Activated CD4-positive, alpha-beta T cell treated with anti-CD3 and anti-CD28 coated beads for 4 hours (primary cell): ENCODE measurements at regions not wholly inside any gene's neighbourhood (a gene's known extent, or its start where the extent isn't known, plus 50 kb on each side); places are given as distances from the start of the nearest gene placed in this dataset.

ENCODE experiments used
- DNase-seq, 2 donors: peaks; one replicate each; pipeline ENCODE4 v3.0.0-alpha.2; 2020

DNA sequence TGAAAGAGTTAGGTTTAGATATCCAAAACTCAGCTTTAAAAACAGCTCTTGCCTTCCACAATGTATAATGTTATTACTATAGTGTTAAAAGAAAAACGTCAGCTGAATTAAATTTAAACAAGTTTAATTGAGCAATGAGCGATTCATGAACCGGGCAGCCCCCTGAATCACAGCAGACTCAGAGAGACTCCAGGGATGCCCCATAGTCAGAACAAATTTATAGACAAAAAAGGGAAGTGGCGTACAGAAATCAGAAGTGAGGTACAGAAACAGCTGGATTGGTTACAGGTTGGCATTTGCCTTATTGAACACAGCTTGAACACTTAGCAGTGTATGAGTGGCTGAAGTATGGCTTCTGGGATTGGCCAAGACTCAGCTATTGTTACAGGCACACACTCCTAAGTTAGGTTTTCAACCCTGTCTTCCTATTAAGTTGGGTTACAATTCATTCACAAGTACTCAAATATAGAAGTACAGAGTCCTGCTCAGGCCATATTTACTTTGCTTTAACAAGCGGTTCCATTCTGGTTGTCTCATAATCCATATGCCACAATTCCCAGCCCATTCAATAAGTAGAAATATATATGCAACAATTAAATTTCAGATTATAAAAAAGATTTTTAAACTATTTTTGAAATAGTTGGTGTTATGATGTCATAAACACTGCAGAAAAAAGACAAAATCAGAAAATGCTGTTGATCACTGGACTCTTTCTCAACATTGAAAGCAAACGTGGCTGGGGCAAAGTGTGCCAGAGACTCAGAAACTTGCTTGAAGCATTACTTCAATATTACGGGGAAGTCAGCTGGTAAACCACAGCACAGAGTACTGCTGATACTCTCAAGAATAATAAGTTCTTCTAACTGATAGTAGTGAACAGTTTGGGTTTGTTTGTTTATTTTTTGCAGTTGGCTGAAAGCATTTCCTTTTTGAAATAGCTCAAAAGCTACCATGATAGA, 459.7 kb downstream of the RAB28 start:
- no peak for DNase-seq

DNA sequence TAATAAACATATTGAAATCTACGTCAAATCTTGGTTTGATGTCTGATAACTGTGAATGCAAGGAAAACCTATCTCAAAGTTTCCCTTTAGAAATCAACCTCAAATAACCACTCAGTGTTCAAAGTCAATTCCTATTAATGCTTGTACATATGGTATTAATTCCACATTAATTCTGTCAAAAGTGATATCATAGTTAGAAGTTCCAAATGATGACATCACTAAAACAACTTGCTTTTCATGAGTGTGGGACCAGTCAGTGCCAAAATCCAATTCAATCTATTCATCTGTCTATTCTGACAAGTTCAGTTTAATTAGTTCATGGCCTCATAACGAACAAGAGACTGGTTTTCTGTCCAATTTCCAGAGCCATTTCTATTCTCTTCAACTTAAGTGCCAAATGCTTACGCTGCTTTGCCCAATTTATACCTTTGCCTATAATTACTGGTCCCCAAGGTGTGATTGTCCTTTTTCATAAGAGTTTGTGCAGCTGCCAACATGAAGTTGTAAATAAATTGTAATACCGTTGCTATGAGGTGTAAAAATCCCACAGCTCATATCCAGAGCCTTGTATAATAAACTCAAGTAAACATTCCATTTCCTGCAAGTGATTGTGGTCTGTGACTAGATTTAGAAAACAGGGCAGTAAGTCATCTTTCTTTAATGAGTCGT, 476.2 kb downstream of the RAB28 start:
- DNase-seq: no peak

DNA sequence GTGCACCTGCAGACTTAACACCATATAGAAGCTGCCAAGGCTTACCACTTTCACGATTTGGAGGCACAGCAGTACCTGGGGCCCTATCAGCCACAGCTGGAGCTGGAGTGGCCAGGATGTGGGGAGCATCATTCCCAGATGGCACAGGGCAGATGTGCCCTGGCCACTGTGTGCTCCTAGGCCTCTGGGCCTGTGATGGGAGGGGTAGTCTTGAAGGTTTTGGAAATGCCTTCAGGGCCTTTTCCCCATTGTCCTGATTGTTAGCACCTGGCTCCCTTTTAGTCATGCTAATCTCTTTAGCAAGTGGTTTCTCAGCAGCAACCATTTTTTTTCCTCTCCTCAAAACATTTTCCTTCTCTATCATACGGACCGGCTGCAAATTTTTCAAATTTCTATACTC, 490.2 kb downstream of the RAB28 start:
- no peak for DNase-seq

DNA sequence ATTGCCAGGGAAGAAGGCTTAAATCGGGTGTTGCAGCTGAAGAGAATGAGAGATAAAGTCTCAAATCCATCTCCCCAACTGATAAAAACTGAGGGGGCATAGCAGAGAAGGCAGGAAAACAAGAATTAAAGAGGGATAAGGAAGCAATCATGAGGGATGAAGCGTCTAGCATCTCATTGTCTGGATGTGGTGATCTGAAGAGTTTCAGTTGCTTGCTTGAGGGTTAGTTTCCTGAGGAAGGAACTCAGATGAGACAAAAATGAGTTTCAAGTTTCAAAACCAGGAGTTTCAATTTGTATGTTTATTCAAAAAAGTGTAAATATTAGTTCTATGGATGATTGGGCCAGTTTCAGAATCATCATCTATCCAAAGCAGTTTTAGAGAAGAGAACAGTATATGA, 496.9 kb downstream of the RAB28 start:
- DNase-seq: no peak

DNA sequence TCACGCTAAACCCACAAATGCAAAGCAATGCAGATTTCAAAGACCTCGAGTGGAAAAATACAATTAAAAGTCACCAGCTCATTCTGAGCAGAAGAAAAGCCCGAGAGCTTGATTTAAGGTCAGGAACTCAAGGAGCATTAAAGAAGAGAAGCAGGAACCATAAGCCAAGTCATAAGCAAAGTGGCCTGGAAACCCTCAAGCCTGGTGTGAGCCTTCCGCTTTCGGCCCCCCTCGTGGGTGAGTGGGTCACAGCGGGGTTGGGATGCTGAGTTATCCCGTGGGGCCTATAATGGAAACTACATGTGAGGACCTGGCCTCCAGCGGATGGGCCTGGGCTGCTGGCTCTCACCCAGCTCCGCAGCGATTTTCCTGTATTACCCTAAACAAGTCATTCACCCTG, 504.3 kb downstream of the RAB28 start:
- no peak for DNase-seq

DNA sequence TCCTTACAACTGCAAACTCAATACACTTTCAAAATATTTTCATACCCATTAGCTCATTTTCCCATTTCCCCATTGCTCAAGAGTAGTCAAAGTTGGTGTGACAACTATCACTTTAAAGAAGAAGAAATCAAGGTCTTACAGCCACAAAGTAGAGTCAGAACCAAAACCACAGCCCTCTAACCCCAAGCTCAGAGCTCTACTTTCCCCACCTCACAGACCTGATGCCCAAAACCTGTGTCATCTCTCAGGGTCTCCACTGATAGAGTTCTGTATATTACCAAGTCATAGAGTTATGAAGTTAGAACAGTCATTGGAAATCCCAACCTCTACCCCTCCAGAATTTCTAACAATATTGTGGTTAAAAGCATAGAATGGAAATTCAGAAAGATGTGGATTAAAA, 505.8 kb downstream of the RAB28 start:
- DNase-seq: no peak

DNA sequence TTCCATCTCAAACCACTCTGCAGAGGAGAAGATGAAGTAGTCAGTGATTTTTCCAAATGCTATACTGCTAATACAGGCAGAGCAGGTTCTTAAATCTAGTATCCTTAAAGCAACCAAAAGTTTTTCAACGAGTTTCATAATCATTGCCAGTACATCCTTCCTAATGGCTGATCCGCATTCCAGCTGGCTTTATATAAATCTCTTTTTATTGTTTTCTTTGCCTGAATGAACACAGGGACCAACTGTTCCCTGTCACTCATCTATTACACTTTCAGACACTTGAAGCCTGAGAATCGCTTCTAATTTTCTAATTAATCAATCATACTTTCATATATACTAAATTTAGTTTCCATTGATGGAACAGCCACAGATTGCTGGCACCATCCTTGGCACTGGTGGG, 508.6 kb downstream of the RAB28 start:
- DNase-seq: no peak

DNA sequence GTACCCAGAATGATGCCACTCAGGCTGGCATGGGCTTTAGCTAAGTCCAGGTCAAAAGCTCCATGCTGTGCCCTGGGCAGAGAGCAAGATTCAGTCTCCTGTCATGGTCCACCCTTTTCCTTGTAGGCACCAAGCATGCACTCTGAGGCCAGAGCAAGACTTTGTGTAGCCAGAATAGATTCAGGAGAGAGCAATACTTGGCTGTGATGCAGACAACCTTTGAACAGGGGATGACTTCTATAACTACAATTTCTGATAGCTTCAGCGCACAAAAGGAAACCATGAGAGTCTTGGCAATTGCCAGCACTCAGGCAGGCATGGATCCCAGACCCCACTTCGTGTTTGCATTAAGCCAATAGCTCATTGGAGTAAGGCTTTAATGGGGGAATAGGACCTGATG, 510.6 kb downstream of the RAB28 start:
- DNase-seq: no peak

DNA sequence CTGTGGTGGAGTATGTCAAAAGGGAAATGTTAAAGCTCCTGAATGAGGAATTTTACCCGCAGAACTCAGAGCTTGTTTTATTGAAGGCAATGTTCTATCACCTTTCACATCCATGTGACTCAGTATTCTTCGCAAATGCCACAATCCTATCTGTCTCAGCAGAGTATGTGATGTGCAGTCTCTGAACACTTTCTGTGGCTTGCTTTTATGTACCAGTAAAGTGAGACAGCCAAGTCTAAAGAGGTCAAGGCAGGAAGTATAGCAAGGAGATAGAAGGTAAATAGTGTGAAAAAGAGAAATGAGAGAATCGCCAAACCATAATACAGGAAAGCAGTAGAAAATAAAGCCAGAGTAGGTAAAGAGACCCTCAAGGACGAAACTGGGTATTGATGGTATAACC, 515.8 kb downstream of the RAB28 start:
- no peak for DNase-seq

DNA sequence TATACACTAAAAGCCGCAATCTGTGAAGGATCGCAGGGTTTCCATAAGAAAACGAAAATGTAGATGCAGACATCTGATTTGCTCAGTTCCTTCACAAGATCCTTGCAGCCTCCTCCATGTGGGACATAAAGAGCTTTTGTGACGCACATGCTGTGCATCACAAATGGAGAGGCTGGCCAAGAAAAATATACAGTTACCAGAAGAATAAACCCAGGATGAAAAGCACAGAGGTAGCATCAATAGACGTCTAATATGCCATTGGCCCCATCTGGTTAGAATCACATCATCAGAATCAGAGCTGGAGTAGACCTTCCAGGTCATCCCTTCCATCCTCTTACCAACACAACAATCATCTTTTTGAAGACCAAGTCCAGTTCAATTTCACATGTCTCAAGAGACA, 517.4 kb downstream of the RAB28 start:
- DNase-seq: no peak

DNA sequence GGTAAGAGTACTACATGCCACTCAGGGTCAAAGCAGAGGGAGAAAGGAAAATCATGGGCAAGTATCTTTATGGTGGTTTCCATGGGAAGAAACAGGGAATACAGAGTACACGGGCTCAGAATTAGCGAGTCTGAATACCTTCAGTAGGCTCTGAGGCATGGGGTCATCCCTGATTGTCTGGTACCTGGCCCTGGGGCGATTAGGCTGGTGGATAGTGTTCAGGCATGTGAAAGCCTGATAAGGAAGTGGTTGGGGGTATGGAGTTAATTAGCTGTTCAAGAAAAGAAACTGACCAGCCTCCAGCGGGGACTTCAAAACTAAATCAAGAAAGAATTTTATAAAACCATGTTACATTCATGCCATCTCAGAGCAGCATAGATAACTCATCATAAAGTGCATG, 518.8 kb downstream of the RAB28 start:
- no peak for DNase-seq

DNA sequence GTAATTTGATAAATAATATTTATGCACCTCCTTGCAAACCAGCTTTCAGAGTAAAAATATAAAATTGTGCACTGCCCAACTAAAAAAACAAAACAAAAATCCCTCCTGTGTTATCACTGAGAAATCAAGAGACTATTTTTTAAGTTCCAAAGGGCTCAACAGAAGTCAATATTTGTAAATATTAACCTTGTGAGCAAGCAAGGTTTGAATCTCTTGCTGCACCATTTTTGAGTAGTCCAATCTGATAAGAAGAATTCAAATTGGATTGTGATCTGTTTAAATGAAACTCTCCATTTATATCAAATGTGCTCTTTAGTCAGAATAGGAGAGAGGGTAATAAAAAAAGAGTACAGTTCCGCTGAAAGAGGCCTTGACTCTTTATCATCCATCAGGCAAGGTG, 520.2 kb downstream of the RAB28 start:
- DNase-seq: no peak

DNA sequence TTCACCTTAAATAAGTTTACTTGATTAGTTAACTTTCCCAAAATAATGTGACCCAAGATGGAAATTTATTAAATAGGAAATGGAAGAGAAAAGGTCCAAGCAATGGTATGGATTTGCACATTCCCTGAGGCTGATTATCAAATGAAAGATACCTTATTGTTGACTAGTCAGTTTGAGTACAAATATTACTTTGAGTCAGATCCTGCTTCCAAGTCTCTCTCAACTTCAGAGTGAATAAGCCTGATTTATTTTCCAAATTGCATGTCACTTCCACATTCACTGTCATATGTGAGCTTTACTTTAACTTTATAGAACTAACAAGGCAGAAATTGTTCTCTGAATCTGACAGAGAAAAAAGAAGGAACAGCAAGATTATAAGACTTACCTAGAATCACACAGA, 520.8 kb downstream of the RAB28 start:
- DNase-seq: no peak

DNA sequence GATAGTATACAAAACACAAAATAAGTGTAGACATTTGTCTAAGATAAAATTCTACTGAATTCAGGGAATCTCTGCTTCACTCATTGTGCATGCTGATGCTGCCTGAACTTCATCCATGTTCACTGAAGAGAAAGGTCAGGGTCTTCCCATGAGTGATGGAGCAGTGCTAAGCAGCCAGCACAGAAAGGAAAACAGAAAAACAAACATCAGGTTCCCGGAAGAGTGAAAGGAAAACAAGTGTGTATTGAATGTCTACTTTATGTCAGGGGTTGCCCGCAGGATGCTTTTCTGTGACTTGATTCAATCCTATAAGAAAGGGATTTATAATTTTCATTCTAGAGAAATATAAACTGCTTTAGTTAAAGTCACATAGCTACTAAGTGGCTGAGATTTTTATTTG, 522.4 kb downstream of the RAB28 start:
- DNase-seq: no peak

DNA sequence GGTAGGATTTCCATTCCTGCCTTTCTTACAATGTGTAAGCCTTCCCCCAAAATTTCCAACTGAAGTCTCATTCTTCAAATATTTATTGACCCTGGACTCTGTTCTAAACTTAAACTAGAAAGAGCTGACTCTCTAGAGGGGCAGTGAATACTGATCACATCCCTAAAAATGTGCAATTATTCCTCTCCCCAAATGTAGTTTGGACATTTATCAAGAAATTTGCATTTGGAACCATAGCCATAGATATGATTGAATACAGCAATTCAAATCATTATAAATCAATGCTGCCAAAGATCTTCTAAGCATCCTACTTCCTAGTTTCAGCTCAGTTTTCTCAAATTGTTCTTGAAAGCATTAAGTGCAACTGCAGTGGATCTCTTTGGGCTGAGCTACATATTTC, 525.7 kb downstream of the RAB28 start:
- no peak for DNase-seq

DNA sequence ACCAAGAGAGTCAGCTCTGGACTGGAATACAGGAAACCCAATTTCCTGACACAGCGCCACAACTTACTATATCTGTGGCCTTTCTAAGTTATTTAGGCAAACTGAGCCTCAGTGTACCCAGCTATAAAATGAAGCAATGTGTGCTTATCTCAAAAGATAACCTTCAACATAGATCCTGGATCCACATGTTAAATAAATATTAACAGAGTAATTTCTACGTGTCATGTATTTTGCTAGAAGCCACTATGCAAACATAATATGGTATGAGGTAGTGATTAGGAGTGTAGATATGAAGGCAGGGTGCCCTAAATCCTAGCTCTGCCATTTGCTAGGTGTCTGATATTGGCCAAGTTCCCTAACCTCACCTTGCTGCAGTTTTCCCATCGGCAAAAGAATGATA, 527.0 kb downstream of the RAB28 start:
- DNase-seq: no peak

DNA sequence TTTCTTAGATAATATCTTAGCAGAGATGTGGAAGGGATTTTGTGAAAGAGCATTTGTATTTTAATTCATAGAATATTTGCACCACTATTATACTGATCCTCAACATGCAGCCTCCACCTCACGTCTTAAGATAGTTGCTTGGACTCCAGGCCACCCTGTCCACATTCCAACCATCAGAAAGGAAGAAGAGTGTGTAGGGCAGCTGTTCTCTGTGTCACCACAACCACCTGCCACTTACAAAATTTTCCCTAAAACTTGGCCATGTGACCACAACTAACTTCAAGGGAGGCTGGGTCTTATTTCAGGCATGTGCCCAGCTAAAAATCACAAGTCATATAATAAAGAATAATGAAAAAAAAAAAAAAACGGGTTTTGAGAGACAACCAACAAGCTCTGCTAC, 528.1 kb downstream of the RAB28 start:
- no peak for DNase-seq

DNA sequence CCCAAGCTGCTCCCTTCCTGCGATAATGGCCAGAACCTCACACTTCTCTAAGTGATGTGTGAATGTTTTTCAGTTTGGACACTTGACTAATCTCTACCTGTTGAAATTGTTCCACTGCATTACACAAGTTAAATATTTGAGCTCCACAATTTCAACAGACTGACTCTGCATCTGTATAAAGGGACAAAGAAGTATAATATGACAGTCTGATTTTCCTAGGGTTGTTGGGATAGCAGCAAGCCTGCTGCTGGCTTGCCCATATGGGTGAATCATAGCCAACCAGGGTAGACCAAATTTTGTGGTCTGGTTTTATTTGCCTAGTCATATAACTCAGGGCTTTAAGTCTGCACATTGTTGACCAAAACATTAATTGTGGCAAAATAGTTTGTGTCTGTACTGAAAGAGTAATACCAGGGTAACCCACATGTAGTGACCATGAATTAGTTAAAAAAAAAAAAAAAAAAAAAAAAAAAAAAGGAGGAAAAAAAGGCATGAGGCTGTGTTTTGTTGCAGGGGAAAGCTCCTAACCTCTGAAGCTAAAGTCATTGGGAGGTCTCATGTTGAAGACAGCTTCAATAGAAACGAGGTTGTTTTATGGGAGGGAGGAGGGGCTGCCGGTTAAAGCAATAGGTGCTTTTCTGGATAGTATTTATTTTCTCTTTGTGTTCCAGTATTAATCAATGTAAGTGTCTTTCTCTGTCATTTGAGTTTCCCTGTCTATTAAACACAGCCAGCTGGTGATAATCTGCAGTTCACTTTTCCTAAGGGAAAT, 534.2 kb downstream of the RAB28 start:
- no peak for DNase-seq

DNA sequence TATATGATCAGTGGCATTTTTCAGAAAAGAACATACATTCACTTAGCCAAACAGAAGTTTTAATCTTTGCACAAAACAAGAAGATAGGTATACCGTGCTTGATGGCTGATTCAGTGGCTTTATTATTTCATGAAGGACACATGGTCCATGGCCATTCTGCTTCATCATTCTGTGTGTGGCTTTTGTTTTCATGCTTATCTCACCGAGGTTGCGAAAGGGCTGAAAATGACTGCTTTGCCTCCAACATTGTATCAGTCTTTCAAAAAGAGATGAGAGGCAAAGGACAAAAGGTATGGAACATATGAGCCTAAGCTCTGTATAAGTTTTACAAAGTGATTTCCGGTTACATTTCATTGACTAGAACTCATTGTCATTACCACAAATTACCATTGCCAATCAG, 541.1 kb downstream of the RAB28 start:
- DNase-seq: no peak

DNA sequence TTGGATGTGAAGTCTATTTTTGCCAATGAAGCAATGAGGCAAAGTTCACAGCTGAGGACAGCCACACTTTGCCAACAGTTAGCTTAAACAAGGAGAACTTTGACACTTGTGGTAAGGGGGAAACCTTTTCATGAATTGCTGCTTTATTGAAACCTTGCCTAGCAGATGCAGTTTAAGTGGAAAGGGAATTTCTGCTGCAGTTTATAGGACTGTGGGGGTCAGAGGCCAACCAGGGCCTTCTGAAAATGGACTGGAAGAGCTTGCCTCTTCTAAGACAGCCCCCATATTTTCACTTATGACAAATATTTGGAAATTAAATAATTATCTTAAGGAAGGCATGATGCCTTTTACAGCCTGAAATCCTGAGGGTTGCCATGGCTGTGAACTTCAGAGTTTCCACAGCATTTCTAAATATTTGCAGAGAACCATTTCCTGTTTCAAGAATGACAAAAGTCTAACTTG, 550.3 kb downstream of the RAB28 start:
- DNase-seq: no peak

DNA sequence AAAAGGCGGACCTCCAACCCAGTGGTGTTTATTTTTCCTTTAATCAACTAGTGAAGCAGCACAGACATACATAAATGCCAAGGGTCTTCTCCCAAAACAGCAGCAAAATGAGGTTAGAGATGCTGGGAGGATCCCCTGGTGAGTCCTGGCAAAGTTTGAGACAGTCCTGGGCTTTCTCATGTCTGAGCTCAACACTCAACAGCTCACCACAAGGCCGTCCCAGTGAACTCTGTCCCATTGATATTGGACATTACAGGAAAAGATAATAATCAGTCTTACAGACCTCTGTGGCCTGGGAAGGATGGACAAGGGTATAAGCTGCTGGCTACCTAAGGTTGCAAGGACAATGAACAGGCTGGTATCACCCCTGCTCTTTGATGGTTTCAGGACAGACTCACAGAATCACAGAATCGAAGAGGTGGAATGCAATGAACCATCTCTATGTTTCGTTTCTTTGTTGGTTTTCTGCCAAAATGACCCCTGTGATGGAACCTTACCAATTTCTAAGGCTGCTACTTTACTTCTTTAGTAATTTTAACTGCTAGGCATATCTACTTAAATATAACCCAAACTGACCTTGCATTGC, 551.8 kb downstream of the RAB28 start:
- DNase-seq: no peak

DNA sequence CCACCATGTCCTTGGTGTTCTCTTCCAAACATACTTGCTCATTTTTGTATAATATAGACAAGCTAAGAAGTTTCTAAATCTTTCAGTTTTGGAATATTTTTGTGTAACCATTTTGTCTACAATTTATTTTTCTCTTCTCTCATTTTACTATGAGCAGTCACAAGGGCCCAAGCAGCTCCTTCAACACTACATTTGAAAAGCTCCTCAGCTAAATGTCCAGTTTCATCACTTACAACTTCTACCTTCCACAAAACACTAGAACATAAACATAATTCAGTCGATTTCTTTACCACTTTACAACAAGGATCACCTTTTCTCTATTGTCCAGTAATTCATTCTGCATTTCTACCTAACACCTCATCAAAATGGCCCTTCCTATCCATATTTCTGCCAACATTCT, 554.4 kb downstream of the RAB28 start:
- DNase-seq: no peak

DNA sequence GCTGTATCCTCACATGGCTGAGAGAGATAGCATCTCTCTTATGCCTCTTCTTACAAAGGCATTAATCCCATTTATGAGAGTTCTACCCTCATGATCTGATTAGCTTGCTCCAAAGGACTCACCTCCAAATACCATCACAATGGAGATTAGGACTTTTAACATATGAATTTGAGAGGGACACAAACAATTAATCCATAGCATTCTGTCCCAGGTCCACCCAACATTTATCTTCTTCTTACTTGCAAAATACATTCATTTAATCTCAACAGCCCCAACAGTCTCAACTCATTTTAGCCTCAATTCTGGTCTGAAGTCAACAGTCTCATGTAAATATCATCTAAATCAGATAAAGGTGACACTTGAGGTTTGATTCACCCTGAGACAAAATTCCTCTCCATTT, 555.4 kb downstream of the RAB28 start:
- no peak for DNase-seq
